ENCODE measurements at regions not wholly inside any gene's neighbourhood (a gene's known extent, or its start where the extent isn't known, plus 50 kb on each side); places are given as distances from the start of the nearest gene placed in this dataset.

GRCh38 chr11:115873813-115874212 is 369.6 kb upstream of the CADM1 start:
- TF ChIP-seq, protein P1, sequence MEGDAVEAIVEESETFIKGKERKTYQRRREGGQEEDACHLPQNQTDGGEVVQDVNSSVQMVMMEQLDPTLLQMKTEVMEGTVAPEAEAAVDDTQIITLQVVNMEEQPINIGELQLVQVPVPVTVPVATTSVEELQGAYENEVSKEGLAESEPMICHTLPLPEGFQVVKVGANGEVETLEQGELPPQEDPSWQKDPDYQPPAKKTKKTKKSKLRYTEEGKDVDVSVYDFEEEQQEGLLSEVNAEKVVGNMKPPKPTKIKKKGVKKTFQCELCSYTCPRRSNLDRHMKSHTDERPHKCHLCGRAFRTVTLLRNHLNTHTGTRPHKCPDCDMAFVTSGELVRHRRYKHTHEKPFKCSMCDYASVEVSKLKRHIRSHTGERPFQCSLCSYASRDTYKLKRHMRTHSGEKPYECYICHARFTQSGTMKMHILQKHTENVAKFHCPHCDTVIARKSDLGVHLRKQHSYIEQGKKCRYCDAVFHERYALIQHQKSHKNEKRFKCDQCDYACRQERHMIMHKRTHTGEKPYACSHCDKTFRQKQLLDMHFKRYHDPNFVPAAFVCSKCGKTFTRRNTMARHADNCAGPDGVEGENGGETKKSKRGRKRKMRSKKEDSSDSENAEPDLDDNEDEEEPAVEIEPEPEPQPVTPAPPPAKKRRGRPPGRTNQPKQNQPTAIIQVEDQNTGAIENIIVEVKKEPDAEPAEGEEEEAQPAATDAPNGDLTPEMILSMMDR (IDR thresholded peaks at IDR 0.05): no peak
- TF ChIP-seq TCF7L2 (IDR thresholded peaks at IDR 0.05; ENCODE audit: low read depth, low read length) (no peak), SIN3A (IDR thresholded peaks at IDR 0.05; ENCODE audit: borderline replicate concordance, insufficient read depth, low read depth, low read length) (no peak), REST (IDR thresholded peaks at IDR 0.05; ENCODE audit: insufficient read depth in 1 of 2, low read depth in 2 of 2, low read length in 1 of 2) (no peak), POLR2AphosphoS5 (IDR thresholded peaks at IDR 0.05; ENCODE audit: low read depth, low read length) (no peak)
